ENCODE measurements at regions not wholly inside any gene's neighbourhood (a gene's known extent, or its start where the extent isn't known, plus 50 kb on each side); places are given as distances from the start of the nearest gene placed in this dataset.

- no peaks in the 10 kb centered on the region for H3K27me3 ChIP-seq (ENCODE audit: insufficient read depth, poor library complexity, severe bottlenecking)
These were observed 79.9 kb upstream of the FUCA2 start for GRCh38 chr6:143591441-143591840.

GRCh38 chr6:143589162-143589561 lies 77.6 kb upstream of the FUCA2 start:
- no peak for DNase-seq (ENCODE audit: low read depth in 1 of 2, low spot score in 1 of 2)
- Histone ChIP-seq H3K4me3 (replicated peaks; ENCODE audit: insufficient read depth, low read length) (no peak overlapping the region), H3K27me3 (ENCODE audit: insufficient read depth, poor library complexity, severe bottlenecking) (no peaks in the 10 kb centered on the region), H3K27ac (replicated peaks) (no peak overlapping the region)
- TF ChIP-seq GABPA (IDR thresholded peaks at IDR 0.05; ENCODE audit: low read depth), result no peak

More at GRCh38 chr6:143591441-143591840, 79.9 kb upstream of the FUCA2 start:
- no peak for TF ChIP-seq SPI1 (IDR thresholded peaks at IDR 0.05; ENCODE audit: borderline replicate concordance, low read depth)
- TF ChIP-seq CTCF (IDR thresholded peaks at IDR 0.05; ENCODE audit: insufficient read depth, low read length), result no peak
- TF ChIP-seq REST (IDR thresholded peaks at IDR 0.05; ENCODE audit: insufficient replicate concordance, low read depth), result no peak
- TF ChIP-seq GABPA (IDR thresholded peaks at IDR 0.05; ENCODE audit: low read depth), result no peak
- TF ChIP-seq POLR2AphosphoS5 (IDR thresholded peaks at IDR 0.05; ENCODE audit: low read depth), result no peak
- Histone ChIP-seq H3K4me3 (replicated peaks; ENCODE audit: insufficient read depth, low read length) (no peak overlapping the region), H3K27ac (replicated peaks) (no peak overlapping the region)
- no peak for DNase-seq (ENCODE audit: low read depth in 1 of 2, low spot score in 1 of 2)

GRCh38 chr6:143586557-143586956 lies 75.0 kb upstream of the FUCA2 start:
- DNase-seq (ENCODE audit: low read depth in 1 of 2, low spot score in 1 of 2), result no peak
- TF ChIP-seq REST (IDR thresholded peaks at IDR 0.05; ENCODE audit: insufficient replicate concordance, low read depth), result no peak
- TF ChIP-seq CTCF (IDR thresholded peaks at IDR 0.05; ENCODE audit: insufficient read depth, low read length), result no peak
- TF ChIP-seq POLR2AphosphoS5 (IDR thresholded peaks at IDR 0.05; ENCODE audit: low read depth), result no peak
- Histone ChIP-seq H3K27me3 (ENCODE audit: insufficient read depth, poor library complexity, severe bottlenecking) (no peaks in the 10 kb centered on the region), H3K4me3 (replicated peaks; ENCODE audit: insufficient read depth, low read length) (no peak overlapping the region), H3K27ac (replicated peaks) (no peak overlapping the region)

GRCh38 chr6:143585716-143586115 lies 74.2 kb upstream of the FUCA2 start:
- no peak for TF ChIP-seq SPI1 (IDR thresholded peaks at IDR 0.05; ENCODE audit: borderline replicate concordance, low read depth)
- no peak for TF ChIP-seq GABPA (IDR thresholded peaks at IDR 0.05; ENCODE audit: low read depth)
- TF ChIP-seq CTCF (IDR thresholded peaks at IDR 0.05; ENCODE audit: insufficient read depth, low read length), result no peak
- TF ChIP-seq REST (IDR thresholded peaks at IDR 0.05; ENCODE audit: insufficient replicate concordance, low read depth), result no peak
- TF ChIP-seq POLR2AphosphoS5 (IDR thresholded peaks at IDR 0.05; ENCODE audit: low read depth), result no peak
- Histone ChIP-seq H3K27me3 (ENCODE audit: insufficient read depth, poor library complexity, severe bottlenecking) (no peaks in the 10 kb centered on the region), H3K4me3 (replicated peaks; ENCODE audit: insufficient read depth, low read length) (no peak overlapping the region), H3K27ac (replicated peaks) (no peak overlapping the region)
- no peak for DNase-seq (ENCODE audit: low read depth in 1 of 2, low spot score in 1 of 2)
